ENCODE measurements at regions not wholly inside any gene's neighbourhood (a gene's known extent, or its start where the extent isn't known, plus 50 kb on each side); places are given as distances from the start of the nearest gene placed in this dataset.

- no peak for TF ChIP-seq CTCF (IDR thresholded peaks at IDR 0.05; ENCODE audit: low read depth, low read length, poor library complexity, severe bottlenecking)
- no peak for TF ChIP-seq EZH2phosphoT487 (IDR thresholded peaks at IDR 0.05; ENCODE audit: borderline replicate concordance, low read length)
Observed at GRCh38 chr13:90329641-90330040, 1017.8 kb upstream of the MIR17HG start.
